ENCODE measurements at regions not wholly inside any gene's neighbourhood (a gene's known extent, or its start where the extent isn't known, plus 50 kb on each side); places are given as distances from the start of the nearest gene placed in this dataset.

- TF ChIP-seq CTCF (IDR thresholded peaks at IDR 0.05) (no peak), POLR2A (IDR thresholded peaks at IDR 0.05) (no peak)
Measured at GRCh38 chr3:165439765-165440164, 243.6 kb upstream of the SLITRK3 start.

Data from ovary (tissue), 3 donors.